ENCODE measurements at regions not wholly inside any gene's neighbourhood (a gene's known extent, or its start where the extent isn't known, plus 50 kb on each side); places are given as distances from the start of the nearest gene placed in this dataset.

DNA sequence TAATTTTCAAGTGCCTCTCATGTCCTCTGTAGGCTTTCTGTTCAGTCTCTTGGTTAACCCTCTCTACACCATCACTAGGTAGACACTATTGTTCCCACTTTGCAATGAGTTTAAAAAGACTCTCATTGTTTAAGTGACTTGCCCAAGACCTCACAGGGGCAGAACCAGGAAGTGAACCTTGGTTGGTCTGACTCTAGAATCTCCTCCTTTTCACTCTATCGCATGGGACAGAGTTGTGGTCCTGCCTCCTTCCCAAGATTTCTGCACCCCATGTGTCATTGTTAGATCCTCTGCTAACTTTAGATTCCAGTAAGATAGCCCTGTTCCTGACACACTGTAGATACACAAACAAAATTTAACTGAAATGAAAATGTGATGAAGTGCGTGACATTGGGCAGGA is 481.7 kb upstream of the USP24 start:
- no peak overlapping the region for H4K91ac ChIP-seq (ENCODE audit: low read depth, low read length, poor library complexity)
- no peak overlapping the region for H2BK5ac ChIP-seq (ENCODE audit: low read length)
- H3K4me2 ChIP-seq (ENCODE audit: insufficient read depth, low read length, poor library complexity, severe bottlenecking) = no peak overlapping the region
- H2BK120ac ChIP-seq (ENCODE audit: low read depth, low read length) = no peak overlapping the region
- no peak overlapping the region for H3K14ac ChIP-seq (ENCODE audit: low read length)
- H3K27me3 ChIP-seq (ENCODE audit: control insufficient read depth in 3 of 3, insufficient read depth in 3 of 3, low read depth in 1 of 3, low read length in 3 of 3) = no peaks in the 10 kb centered on the region
- no peak overlapping the region for H3K9ac ChIP-seq (ENCODE audit: low read depth, low read length, poor library complexity)
- H2BK15ac ChIP-seq (ENCODE audit: low read length) = no peak overlapping the region
- H3K4ac ChIP-seq (ENCODE audit: low read length) = no peak overlapping the region
- H3K23ac ChIP-seq (ENCODE audit: low read depth, low read length, poor library complexity) = no peak overlapping the region
- H3K79me1 ChIP-seq (ENCODE audit: low read depth, low read length) = no peaks in the 10 kb centered on the region
- H2AFZ ChIP-seq (ENCODE audit: low read length) = no peak overlapping the region
- no peak overlapping the region for H3K4me3 ChIP-seq (ENCODE audit: low read length in 2 of 2)
- H2AK5ac ChIP-seq (ENCODE audit: low read depth, low read length) = no peak overlapping the region
- H3K18ac ChIP-seq (ENCODE audit: low read length) = no peak overlapping the region
- H3K4me1 ChIP-seq (ENCODE audit: control insufficient read depth in 2 of 2, insufficient read depth in 1 of 2, low read depth in 1 of 2, low read length in 2 of 2) = no peaks in the 10 kb centered on the region
- H3K36me3 ChIP-seq (replicated peaks in 1 of 2; ENCODE audit: control insufficient read depth in 2 of 2, insufficient read depth in 2 of 2, low read length in 2 of 2) = no peaks in the 10 kb centered on the region
- no peaks in the 10 kb centered on the region for H3K9me3 ChIP-seq (replicated peaks in 1 of 2; ENCODE audit: control insufficient read depth in 2 of 2, insufficient read depth in 1 of 2, low read depth in 1 of 2, low read length in 2 of 2)
- DNase-seq (ENCODE audit: low spot score) = no peak
- H4K8ac ChIP-seq (ENCODE audit: low read depth, low read length) = no peak overlapping the region
- H3K27ac ChIP-seq (replicated peaks; ENCODE audit: low read length) = no peak overlapping the region
- no peak overlapping the region for H2BK12ac ChIP-seq (ENCODE audit: low read length)
- no CpG with 5 or more reads among the region's 2 CpGs for whole genome bisulfite sequencing, 2 donors (ENCODE audit: extremely low coverage in 2 of 2, insufficient read length in 2 of 2, insufficient replicate concordance in 1 of 2)

- Histone ChIP-seq H3K79me1 (ENCODE audit: low read depth, low read length) (no peaks in the 10 kb centered on the region), H3K4ac (ENCODE audit: low read length) (no peak overlapping the region), H2AK5ac (ENCODE audit: low read depth, low read length) (no peak overlapping the region), H3K18ac (ENCODE audit: low read length) (no peak overlapping the region), H2BK15ac (ENCODE audit: low read length) (no peak overlapping the region), H3K4me3 (ENCODE audit: low read length in 2 of 2) (no peak overlapping the region), H2BK5ac (ENCODE audit: low read length) (no peak overlapping the region), H4K91ac (ENCODE audit: low read depth, low read length, poor library complexity) (no peak overlapping the region), H3K4me2 (ENCODE audit: insufficient read depth, low read length, poor library complexity, severe bottlenecking) (no peak overlapping the region), H3K14ac (ENCODE audit: low read length) (no peak overlapping the region), H2BK120ac (ENCODE audit: low read depth, low read length) (no peak overlapping the region), H2AFZ (ENCODE audit: low read length) (no peak overlapping the region), H3K9ac (ENCODE audit: low read depth, low read length, poor library complexity) (no peak overlapping the region), H3K4me1 (ENCODE audit: control insufficient read depth in 2 of 2, insufficient read depth in 1 of 2, low read depth in 1 of 2, low read length in 2 of 2) (no peaks in the 10 kb centered on the region), H3K36me3 (replicated peaks in 1 of 2; ENCODE audit: control insufficient read depth in 2 of 2, insufficient read depth in 2 of 2, low read length in 2 of 2) (no peaks in the 10 kb centered on the region), H3K23ac (ENCODE audit: low read depth, low read length, poor library complexity) (no peak overlapping the region), H2BK12ac (ENCODE audit: low read length) (no peak overlapping the region), H3K27ac (replicated peaks; ENCODE audit: low read length) (no peak overlapping the region), H3K27me3 (ENCODE audit: control insufficient read depth in 3 of 3, insufficient read depth in 3 of 3, low read depth in 1 of 3, low read length in 3 of 3) (no peaks in the 10 kb centered on the region), H4K8ac (ENCODE audit: low read depth, low read length) (no peak overlapping the region), H3K9me3 (replicated peaks in 1 of 2; ENCODE audit: control insufficient read depth in 2 of 2, insufficient read depth in 1 of 2, low read depth in 1 of 2, low read length in 2 of 2) (no peaks in the 10 kb centered on the region)
- no CpG with 5 or more reads among the region's 10 CpGs for WGBS, 2 donors (ENCODE audit: extremely low coverage in 2 of 2, insufficient read length in 2 of 2, insufficient replicate concordance in 1 of 2)
- DNase-seq (ENCODE audit: low spot score) = no peak
Observed at GRCh38 chr1:55696181-55696754, 481.1 kb upstream of the USP24 start.

DNA sequence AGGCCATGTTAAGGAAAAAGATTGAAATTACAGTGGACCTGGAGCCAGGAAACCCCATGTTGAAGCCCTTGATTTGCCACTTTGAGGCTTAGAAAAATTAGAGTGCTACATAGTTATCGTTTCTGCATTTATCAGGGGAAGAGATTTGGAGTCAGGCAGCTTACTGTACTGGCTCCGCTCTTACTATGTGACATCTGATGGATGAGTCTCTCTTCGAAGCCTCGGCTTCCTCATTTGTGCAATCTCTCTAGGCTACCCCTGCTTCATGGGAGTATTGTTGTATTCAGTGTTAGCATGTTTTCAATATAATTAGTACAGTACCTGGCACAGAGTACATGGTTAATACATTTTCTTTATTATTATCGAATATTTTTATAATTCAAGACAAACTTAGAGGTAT is 480.4 kb upstream of the USP24 start:
- H3K79me1 ChIP-seq (ENCODE audit: low read depth, low read length) = no peaks in the 10 kb centered on the region
- H3K4me2 ChIP-seq (ENCODE audit: insufficient read depth, low read length, poor library complexity, severe bottlenecking) = no peak overlapping the region
- no peak overlapping the region for H3K23ac ChIP-seq (ENCODE audit: low read depth, low read length, poor library complexity)
- H3K4ac ChIP-seq (ENCODE audit: low read length) = no peak overlapping the region
- H2BK120ac ChIP-seq (ENCODE audit: low read depth, low read length) = no peak overlapping the region
- H4K91ac ChIP-seq (ENCODE audit: low read depth, low read length, poor library complexity) = no peak overlapping the region
- H3K27me3 ChIP-seq (ENCODE audit: control insufficient read depth in 3 of 3, insufficient read depth in 3 of 3, low read depth in 1 of 3, low read length in 3 of 3) = no peaks in the 10 kb centered on the region
- H3K9ac ChIP-seq (ENCODE audit: low read depth, low read length, poor library complexity) = no peak overlapping the region
- no peak overlapping the region for H2BK5ac ChIP-seq (ENCODE audit: low read length)
- no peak overlapping the region for H3K18ac ChIP-seq (ENCODE audit: low read length)
- no peak overlapping the region for H2AFZ ChIP-seq (ENCODE audit: low read length)
- H3K14ac ChIP-seq (ENCODE audit: low read length) = no peak overlapping the region
- no peak for DNase-seq (ENCODE audit: low spot score)
- H3K4me1 ChIP-seq (ENCODE audit: control insufficient read depth in 2 of 2, insufficient read depth in 1 of 2, low read depth in 1 of 2, low read length in 2 of 2) = no peaks in the 10 kb centered on the region
- no peaks in the 10 kb centered on the region for H3K36me3 ChIP-seq (replicated peaks in 1 of 2; ENCODE audit: control insufficient read depth in 2 of 2, insufficient read depth in 2 of 2, low read length in 2 of 2)
- no peaks in the 10 kb centered on the region for H3K9me3 ChIP-seq (replicated peaks in 1 of 2; ENCODE audit: control insufficient read depth in 2 of 2, insufficient read depth in 1 of 2, low read depth in 1 of 2, low read length in 2 of 2)
- no CpG with 5 or more reads among the region's 5 CpGs for WGBS, 2 donors (ENCODE audit: extremely low coverage in 2 of 2, insufficient read length in 2 of 2, insufficient replicate concordance in 1 of 2)
- no peak overlapping the region for H4K8ac ChIP-seq (ENCODE audit: low read depth, low read length)
- H3K27ac ChIP-seq (replicated peaks; ENCODE audit: low read length) = no peak overlapping the region
- no peak overlapping the region for H2AK5ac ChIP-seq (ENCODE audit: low read depth, low read length)
- no peak overlapping the region for H2BK15ac ChIP-seq (ENCODE audit: low read length)
- H2BK12ac ChIP-seq (ENCODE audit: low read length) = no peak overlapping the region
- H3K4me3 ChIP-seq (ENCODE audit: low read length in 2 of 2) = no peak overlapping the region

DNA sequence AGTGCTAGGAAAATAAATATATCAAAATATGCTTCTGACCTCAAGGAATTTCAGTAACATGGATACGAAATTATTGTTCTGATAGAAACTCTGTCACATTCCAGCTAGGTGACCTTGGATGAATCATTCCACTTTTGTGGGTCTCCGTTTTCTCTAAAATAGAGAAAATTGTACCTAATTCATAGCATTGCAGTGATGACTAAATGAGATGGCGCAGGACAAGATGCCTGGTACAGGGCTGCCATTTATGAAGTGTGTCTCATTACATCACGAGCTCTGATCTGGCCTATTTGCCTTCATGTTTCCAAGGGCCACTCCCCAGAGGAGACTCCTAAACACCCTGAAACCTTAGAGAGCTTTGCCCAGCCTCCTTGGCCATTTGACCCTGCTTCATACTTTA is 480.0 kb upstream of the USP24 start:
- Histone ChIP-seq H3K27ac (replicated peaks; ENCODE audit: low read length) (no peak overlapping the region), H3K79me1 (ENCODE audit: low read depth, low read length) (no peaks in the 10 kb centered on the region), H3K4ac (ENCODE audit: low read length) (no peak overlapping the region), H2BK5ac (ENCODE audit: low read length) (no peak overlapping the region), H3K18ac (ENCODE audit: low read length) (no peak overlapping the region), H2BK120ac (ENCODE audit: low read depth, low read length) (no peak overlapping the region), H2BK12ac (ENCODE audit: low read length) (no peak overlapping the region), H2AFZ (ENCODE audit: low read length) (no peak overlapping the region), H3K4me1 (ENCODE audit: control insufficient read depth in 2 of 2, insufficient read depth in 1 of 2, low read depth in 1 of 2, low read length in 2 of 2) (no peaks in the 10 kb centered on the region), H3K14ac (ENCODE audit: low read length) (no peak overlapping the region), H2BK15ac (ENCODE audit: low read length) (no peak overlapping the region), H3K36me3 (replicated peaks in 1 of 2; ENCODE audit: control insufficient read depth in 2 of 2, insufficient read depth in 2 of 2, low read length in 2 of 2) (no peaks in the 10 kb centered on the region), H2AK5ac (ENCODE audit: low read depth, low read length) (no peak overlapping the region), H3K4me3 (ENCODE audit: low read length in 2 of 2) (no peak overlapping the region), H4K91ac (ENCODE audit: low read depth, low read length, poor library complexity) (no peak overlapping the region), H3K9me3 (replicated peaks in 1 of 2; ENCODE audit: control insufficient read depth in 2 of 2, insufficient read depth in 1 of 2, low read depth in 1 of 2, low read length in 2 of 2) (no peaks in the 10 kb centered on the region), H3K23ac (ENCODE audit: low read depth, low read length, poor library complexity) (no peak overlapping the region), H3K9ac (ENCODE audit: low read depth, low read length, poor library complexity) (no peak overlapping the region), H3K4me2 (ENCODE audit: insufficient read depth, low read length, poor library complexity, severe bottlenecking) (no peak overlapping the region), H4K8ac (ENCODE audit: low read depth, low read length) (no peak overlapping the region), H3K27me3 (ENCODE audit: control insufficient read depth in 3 of 3, insufficient read depth in 3 of 3, low read depth in 1 of 3, low read length in 3 of 3) (no peaks in the 10 kb centered on the region)
- no CpG with 5 or more reads among the region's 4 CpGs for WGBS, 2 donors (ENCODE audit: extremely low coverage in 2 of 2, insufficient read length in 2 of 2, insufficient replicate concordance in 1 of 2)
- no peak for DNase-seq (ENCODE audit: low spot score)

Measured in neuronal stem cell (in vitro differentiated cells).